Transverse colon (tissue), 4 donors: ENCODE measurements at regions not wholly inside any gene's neighbourhood (a gene's known extent, or its start where the extent isn't known, plus 50 kb on each side); places are given as distances from the start of the nearest gene placed in this dataset.

ENCODE experiments used
- CTCF ChIP-seq, 5 experiments: fragments of 200-600 bp in 3 of 5; fragments of 450-650 bp in 2 of 5; sonication (generic) in 3 of 5; IDR thresholded peaks; 1 replicate in 2 of 5; 2 replicates in 3 of 5; pipeline ENCODE4 v1.5.1; 2016 to 2017; ENCODE audit warnings: antibody characterized with exemption in 5 of 5, inconsistent platforms in 3 of 5, mild to moderate bottlenecking in 2 of 5, moderate library complexity in 1 of 5
- POLR2A ChIP-seq: fragments of 450-650 bp; IDR thresholded peaks from one replicate; pipeline ENCODE4 v1.6.1; 2016; ENCODE audit warnings: antibody characterized with exemption, mild to moderate bottlenecking, moderate library complexity
- POLR2AphosphoS5 ChIP-seq, 3 donors: sonication (generic); formaldehyde crosslinking; IDR thresholded peaks; one replicate each; pipeline ENCODE4 v1.6.1; 2016; ENCODE audit warnings: antibody characterized with exemption in 3 of 3

- TF ChIP-seq POLR2AphosphoS5 (IDR thresholded peaks at IDR 0.05) (no peak), POLR2A (no peak), CTCF (IDR thresholded peaks at IDR 0.05) (no peak)
Observed at GRCh38 chr7:138170959-138171703, 94.9 kb downstream of the AKR1D1 start.
